ENCODE measurements at regions not wholly inside any gene's neighbourhood (a gene's known extent, or its start where the extent isn't known, plus 50 kb on each side); places are given as distances from the start of the nearest gene placed in this dataset.

DNA sequence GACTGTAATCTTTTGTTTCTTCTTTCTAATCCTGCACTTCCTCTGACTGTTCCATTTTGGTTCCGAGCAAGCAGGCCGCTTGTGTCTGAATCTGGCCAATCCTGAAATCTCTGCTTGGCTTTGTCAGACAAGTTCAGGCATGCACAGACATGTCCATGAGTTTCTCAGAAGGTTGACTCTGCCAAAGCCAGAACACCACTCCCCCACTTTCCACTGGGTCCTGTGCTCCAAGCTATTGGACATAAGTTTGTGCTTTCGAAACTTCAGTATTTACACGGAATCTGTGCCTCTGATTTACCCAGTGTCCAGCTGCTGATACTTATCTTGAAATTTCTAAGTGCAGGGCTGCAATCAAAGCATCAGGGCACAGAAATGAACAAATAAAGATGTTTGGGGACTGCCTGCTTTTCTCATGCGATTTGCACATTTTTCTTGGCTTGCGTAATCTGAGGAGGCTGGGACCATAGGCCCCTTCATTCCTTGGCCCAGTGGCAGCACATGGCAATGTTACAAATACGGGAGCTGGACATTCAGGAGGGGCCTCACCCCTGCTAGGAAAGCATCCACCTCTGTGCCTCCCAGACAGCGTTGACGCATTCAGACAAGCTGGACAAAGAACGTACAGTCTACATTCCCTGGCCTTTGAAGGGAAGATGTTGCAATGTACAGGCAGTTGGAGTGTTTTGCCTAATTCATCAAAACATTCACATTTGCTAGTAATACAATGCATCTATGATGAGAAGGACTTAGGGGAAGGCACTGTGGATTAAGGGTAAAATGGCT is 209.2 kb upstream of the PAPPA start:
- TF ChIP-seq POLR2AphosphoS5 (IDR thresholded peaks at IDR 0.05) (peak; percentile 91), CTCF (IDR thresholded peaks at IDR 0.05) (no peak)
